Kidney capillary endothelial cell (primary cell): ENCODE measurements at regions not wholly inside any gene's neighbourhood (a gene's known extent, or its start where the extent isn't known, plus 50 kb on each side); places are given as distances from the start of the nearest gene placed in this dataset.
"Not testable (repeated sequence)": the region's sequence is repeated elsewhere in the genome, so short reads cannot be mapped to it uniquely, and the experiment has no call there.

Source experiments
- DNase-seq: peaks from one replicate; pipeline ENCODE4 v3.0.0-alpha.2; 2018; ENCODE audit warnings: low spot score

DNA sequence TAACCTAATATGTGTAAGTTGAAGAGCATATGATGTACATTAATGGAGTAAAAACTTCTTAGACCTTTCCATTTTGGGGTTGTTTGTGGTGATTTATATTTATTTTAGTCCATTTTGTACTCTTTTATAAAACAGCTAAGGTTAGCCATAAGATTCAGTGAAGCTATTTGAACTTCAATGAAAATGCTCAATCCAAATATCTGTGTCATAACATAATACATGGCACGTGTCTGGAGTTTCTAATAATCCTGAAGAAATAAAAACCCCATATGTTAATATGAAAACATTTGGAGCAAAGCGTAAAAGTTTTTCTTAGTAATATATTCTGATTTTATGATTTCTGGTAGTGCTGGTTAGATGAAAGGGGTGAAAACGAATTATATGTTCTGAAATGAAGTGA lies 1729.7 kb downstream of the PCDH9 start:
- DNase-seq: no peak

DNA sequence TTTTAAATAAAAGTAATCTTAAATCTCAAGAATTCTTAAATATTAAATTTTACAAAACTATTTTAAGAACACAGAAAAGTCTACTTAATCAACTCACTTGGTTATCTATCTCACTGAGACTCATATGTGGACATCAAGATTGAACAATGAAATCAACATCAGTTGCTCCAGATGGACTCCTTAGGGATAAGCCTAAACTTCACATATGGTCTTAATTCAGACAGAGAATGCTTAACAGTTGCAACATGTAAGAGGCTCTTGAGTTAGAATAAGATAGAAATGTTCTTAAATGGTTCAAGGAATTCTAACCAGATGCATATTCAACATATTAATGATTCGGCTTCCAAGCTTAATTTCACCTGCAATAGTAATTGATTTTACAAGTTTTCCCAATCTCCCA lies 1730.9 kb downstream of the PCDH9 start:
- DNase-seq: no peak

DNA sequence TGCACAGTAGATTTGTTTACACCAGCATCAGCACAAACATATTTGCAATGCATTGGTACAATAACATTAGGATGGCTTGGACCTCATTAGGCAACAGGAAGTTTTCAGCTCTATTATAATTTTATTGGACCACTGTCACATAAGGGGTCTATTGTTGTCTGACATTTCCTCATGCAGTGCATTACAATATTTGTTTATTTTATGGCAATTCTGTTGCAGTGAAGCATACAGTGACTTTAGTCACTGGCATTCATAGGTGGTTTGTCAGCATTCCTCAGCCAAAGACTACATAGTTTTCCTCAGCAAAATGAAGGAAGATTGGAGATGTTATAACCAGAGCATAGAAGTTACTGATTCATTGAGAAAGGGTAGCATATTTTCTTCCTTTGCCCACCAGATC lies 1732.9 kb downstream of the PCDH9 start:
- DNase-seq: no peak

DNA sequence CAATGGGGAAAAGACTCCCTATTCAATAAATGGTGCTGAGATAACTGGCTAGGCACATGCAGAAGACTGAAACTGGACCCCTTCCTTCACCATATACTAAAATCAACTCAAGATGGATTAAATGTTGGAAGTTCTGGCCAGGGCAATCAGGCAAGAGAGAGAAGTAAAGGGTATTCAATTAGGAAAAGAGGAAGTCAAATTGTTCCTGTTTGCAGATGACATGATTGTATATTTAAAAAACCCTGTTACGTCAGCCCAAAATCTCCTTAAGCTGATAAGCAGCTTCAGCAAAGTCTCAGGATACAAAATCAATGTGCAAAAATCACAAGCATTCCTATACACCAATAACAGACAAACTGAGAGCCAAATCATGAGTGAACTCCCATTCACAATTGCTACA lies 1739.4 kb downstream of the PCDH9 start:
- DNase-seq: not testable (repeated sequence)

DNA sequence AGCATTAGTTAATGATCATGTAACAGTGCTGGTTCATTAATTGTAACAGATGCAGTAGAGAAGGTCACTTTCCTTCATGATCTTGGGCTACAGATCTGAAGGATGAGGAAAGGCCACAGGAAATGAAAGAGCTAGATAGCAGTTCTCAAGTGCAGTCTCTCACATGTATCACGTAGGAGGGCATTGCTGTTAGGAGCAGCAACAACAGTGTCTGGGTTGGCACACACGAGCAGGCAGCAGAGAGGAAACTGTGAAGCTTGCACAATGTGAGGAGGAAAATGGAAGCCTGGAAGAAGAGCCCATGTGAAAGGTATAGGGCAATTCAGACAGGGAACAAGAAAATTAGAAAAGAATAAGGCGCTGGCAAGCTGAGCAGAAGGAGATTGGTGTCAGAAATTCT lies 1741.5 kb downstream of the PCDH9 start:
- no peak for DNase-seq

DNA sequence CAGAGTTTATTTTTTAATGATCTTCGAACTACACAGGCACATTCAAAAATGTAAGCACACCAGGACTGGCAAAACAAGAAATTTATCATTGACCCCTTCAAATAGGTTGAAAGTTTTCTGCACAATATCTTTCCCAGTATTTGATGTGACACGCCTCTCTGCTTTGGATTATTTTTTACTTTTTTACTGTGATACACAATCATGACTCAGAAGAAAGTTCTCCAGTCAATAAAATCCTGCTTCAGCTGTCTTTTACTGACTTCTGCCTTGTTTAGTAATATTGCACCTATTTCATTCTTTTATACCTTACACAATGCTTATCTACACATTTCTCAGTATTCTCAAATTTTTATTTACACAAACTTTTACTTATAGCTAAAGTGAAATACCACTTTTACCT lies 1750.4 kb downstream of the PCDH9 start:
- no peak for DNase-seq

DNA sequence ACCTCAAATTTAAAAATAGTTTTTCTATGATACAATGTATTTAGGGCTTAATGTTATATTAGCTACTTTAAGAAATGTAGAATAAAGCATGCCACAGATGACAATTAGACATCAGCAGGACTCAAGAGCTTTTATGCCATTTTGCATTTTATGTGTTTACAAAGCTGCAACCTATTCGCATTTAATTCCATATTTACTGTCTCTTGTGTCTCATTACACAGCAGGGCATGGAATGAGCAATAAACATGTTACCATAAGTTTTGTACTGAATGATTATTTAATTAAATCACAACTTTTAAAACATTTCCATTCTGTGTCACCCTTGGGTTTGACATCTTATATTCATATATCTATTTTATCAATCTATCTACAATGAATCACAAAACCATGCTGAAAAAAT lies 1756.9 kb downstream of the PCDH9 start:
- no peak for DNase-seq

DNA sequence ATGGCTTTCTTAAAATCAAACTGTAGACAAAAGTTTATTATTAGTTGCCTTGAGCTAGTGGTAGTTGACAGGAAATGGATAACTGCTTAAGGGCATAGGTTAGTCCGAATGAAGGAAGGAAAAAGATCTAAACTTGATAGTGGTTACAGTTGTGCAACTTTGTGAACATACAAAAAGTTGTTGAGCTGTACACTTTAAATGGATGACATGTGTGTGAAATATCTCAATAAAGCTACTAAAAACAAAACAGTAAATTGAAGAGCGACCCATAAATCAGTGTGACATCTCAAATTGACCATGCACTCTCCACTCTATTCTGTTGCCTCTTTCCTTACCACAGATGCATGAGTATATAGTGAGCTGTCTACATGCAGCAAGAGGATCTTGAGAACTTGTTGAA lies 1757.8 kb downstream of the PCDH9 start:
- DNase-seq: no peak

DNA sequence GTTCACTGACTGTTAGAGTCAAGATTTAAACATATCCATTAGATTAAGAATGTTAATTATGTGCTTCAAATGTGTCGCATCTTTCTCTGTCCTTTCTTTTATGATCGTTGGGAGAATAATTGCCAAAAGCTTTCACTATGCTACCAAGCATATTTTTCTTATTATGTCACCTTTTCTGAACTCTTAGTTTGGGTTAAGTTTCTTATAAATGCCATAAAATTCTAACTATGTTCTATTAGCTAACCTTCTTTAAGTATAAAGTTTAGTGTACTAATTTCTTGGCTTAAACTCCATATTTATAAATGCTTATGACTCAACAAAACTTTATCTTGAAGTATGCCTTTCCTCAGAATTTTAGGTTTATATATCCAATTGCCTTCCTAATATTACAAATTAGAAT lies 1759.4 kb downstream of the PCDH9 start:
- DNase-seq: no peak

DNA sequence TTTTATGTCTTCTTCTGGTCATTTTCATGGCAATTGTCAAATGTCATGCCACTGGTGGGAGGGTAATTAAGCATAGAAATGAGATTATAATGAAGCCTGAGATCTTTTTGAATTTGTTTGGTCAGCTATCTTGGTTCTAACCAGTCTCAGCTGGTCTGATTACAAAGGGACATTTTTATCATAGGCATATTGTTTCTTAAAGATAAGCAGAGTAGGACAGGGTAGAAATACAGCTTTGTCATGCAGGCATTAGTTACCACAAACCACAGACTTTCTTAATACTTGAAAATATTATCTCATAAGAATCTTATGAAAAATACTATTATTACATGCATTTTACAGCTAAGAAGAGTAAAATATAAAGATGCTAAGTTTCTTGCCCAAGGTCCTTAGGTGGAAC lies 1761.5 kb downstream of the PCDH9 start:
- DNase-seq: no peak

DNA sequence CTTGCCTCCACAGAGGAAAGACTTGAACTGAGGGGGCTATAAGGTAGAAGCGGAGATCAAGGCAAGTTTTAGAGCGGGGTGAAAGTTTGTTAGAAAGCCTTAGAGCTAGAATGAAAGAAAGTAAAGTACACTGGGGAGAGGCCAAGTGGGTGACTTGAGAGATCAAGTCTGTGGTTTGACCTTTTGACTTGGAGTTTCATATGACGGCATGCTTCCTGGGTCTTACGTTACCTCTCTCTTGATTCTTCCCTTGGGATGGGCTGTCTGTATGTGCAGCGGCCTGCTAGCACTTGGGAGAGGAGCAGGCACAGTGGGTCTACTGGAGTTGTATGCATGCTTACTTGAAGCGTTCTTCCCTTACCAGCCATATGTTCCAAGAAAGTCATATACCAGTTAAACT lies 1768.5 kb downstream of the PCDH9 start:
- no peak for DNase-seq

DNA sequence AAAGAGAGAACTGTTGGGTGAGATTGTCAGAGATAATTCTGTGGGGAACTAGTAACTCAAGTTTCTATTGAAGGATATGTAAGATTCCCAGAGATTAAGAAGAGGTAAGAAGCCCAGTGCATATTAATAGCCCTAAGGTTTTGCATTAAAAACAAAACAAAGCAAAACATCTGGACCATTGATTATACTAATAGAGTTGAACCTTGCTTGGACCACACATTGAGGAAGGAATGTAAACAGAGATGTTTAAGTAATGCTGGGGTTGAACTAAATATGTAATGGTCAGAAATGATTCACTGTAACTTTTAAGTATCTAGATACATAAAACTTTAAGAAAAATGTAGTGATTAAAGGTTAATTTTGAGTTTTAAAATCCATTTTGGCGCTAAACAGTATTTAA lies 1770.0 kb downstream of the PCDH9 start:
- no peak for DNase-seq

DNA sequence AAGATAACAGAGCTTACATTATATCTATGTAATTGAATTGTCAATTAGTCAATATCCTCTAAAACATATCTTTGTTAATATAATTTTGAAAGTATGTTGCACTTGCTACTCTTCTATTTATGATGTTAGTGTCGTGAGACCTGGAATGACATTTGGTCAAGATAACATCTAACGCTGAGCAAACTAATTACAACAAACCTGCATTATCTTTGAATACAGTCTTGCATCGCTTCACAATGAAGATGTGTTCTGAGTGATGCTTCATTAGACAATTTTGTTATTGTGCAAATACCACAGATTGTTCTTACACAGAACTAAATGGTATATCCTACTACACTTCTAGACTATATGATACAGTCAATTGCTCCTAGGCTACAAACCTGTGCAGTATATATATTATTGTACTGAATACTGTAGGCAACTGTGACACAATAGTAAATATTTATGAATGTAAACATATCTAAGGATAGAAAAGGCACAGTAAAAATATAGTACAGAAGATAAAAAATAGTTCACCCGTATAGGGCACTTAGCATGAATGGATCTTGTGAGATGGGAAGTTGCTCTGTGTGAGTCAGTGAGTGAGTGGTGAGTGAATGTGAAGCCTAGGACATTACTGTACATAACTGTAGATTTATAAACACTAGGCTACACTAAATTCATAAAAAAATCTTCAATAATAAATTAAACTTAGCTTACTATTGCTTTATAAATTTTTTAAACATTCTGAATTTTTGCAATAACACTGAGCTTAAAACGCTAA lies 1773.8 kb downstream of the PCDH9 start:
- no peak for DNase-seq

DNA sequence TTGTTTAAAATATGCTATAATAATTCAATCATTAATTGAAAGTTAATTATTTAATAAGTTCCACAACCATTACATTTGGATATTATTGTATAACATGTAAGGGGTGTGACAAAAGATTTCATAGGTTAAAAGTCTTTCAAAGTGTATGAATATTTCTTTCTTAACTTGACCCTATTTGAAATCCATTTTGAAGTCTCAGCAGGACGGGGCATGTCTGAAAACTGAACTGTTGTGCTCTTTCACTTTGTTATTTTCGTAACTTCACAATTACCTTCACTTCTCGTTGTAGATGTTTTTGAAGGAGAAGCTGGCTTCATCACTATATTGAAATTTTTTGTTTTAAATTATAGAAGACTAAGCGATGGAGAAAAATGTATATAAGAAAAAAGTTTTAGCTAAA lies 1775.7 kb downstream of the PCDH9 start:
- DNase-seq: no peak

DNA sequence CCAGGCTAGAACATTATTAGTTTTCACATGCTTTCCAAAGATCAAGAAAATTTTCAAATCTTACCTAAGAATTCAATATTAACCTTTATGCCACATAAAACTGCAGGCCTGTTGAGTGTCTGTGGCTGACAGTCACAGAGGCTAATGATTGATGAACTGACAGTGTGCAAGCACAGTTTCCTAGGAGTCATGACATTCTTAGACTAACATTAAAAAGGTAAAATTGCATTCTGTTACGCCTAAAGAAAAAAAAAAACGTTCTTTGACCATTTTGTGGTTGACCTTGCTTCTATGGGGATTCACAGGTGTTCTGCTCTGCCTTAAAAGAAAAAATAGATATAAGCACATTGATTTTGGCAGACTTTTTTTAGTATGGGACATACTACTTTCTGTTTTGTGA lies 1776.2 kb downstream of the PCDH9 start:
- DNase-seq: no peak

DNA sequence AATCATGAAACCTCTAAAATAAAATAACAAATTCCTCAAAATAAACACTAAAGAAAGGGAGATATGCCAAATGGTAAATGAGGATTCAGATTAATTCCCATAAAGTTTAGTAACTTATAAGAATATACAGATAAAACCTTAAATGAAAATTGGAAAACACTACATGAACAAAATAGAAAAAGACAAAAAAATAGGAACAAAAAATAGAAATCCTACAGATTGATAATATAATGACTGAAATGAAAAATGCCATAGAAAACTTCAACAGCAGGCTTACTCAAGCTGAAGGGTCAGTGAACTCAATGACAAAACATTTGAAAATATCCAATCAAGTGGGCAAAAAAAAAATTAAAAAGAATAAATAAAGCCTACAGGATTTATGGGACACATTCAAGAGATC lies 1784.8 kb downstream of the PCDH9 start:
- no peak for DNase-seq

DNA sequence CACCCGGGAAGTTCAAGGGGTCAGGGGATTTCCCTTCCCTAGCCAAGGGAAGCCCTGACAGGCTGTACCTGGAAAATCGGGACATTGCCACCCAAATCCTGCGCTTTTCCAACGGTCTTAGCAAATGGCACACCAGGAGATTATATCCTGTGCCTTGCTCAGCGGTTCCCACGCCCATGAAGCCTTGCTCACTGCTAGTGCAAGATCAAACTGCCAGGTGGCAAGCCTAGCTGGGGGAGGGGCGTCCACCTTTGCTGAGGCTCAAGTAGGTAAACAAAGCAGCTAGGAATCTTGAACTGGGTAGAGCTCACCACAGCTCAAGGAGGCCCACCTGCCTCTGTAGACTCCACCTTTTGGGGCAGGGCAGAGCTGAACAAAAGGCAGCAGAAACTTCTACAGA lies 1794.5 kb downstream of the PCDH9 start:
- DNase-seq: no peak

DNA sequence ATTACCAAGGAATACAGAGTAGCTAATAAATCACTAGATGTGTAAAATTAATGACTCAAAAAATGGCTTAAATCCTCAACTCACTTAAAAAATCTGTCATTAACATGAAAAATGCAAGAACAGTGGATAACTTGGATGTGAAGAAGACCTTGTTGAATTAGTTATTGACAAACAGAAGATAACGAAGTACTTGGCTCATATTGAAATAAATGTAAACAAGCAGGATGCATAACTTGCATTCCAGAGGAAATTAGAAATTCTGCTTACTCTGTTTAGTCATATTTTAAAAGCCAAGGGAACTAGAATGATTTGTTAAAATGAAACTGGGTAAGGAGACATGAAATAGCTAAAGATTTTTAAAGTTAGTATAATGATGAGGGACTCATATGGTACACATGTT lies 1812.2 kb downstream of the PCDH9 start:
- DNase-seq: no peak

DNA sequence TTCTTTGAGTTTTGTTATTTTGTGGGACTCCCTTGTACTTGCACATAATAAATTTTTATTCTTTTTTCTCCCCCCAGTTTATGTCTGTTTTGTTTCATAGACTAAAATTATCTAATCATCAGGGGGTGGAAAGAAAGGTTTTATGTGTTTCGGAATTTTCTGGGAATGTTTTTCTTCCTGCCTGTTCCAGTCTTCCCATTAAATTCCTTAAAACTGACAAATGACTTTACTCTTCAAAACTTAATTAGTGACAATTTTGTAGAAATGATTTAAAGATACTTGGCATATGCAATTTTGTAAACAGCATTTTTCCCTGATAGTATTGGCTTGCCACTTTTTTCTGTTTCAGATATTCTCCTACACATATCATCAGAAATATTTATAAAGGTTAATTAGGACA lies 1813.4 kb downstream of the PCDH9 start:
- DNase-seq: no peak

DNA sequence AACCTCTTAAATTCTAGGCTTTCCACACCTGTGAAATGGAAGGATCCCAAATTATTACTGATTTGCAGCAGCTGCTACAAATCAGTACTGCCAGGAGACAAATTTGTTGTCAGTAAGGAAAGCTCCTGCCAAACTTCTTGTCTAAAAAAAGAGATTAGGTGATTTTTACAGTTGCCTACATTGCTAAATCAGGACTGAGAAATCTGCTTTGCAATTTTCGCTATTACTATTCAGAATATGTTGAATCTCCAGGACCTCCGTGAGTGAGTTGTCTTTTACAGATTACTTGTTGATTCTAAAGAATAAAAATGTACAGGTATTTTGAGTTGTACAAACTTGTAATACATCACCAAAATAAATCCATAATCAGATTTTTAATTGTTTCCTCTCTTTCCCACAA lies 1815.9 kb downstream of the PCDH9 start:
- no peak for DNase-seq

DNA sequence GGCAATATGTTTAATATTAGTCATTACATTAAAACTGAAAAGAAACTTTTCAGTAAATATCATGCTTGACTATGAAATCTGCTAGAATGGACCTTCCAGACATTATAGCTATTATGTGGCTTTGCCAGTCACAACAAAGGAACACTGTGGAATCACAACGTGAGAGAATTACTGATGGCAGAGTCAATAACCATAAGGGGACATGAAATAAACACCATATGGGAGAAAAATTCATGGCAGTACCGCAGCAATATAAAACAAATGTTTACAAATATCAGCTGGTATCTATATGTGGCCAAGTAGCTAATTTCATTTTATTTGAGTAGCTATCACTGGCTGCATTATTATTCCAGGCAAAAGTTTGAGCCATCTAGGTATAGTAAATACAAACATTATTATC lies 1818.6 kb downstream of the PCDH9 start:
- DNase-seq: no peak

DNA sequence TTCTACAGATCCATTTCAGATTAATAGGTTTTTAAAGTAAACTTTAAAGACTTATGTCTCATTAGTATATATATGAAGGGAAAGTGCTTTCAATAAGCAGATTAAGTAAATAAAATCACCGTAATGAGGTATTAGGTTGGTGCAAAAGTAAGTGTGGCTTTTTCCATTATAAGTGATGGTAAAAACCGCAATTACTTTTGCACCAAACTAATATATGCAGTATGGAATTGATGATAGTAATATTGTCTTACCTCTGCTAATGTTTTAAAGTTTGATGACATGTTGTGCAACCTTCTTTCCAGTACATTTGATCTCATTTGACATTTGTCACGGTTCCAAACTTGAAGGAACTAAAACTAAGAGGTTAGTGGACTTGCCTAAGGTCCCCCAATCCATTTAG lies 1819.3 kb downstream of the PCDH9 start:
- DNase-seq: no peak

DNA sequence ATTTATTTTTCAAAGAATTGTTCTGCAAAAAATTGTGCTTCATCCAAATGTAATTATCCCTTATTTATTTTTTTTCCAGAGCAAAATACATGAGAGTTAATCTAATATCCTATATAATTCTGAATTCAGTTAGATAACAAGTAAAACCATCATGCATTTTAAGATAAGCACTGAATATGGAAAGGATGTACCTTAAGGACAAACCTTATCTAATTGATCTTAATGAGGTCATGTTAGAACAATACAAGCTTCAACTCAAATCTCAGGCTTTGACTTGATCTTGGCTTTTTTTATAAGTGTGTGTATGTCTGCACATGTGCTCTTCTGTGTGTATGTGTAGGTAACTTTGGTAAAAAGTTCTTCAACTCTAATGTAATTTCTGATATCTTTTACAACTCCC lies 1828.8 kb downstream of the PCDH9 start:
- DNase-seq: no peak

DNA sequence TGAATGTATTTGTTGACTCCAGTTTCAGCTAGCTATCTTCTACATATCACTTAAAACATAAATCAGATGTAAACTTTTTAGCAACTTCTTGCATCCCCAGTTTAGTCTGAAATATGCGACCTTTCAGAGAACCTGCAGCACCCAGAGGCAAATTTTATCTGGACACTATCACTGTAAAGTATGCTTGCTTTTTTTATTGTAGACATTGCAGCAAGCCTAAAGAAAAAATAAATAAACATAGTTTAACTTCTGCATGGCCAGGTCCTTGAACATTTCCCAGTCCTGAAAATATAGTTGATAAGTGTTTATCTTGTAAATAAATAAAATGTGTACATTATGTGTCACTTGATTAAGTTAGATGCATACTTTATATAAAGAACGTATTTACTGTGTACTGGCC lies 1829.4 kb downstream of the PCDH9 start:
- no peak for DNase-seq
